CD14-positive monocyte (primary cell): ENCODE measurements at regions not wholly inside any gene's neighbourhood (a gene's known extent, or its start where the extent isn't known, plus 50 kb on each side); places are given as distances from the start of the nearest gene placed in this dataset.

ENCODE experiments used
- DNase-seq, 3 donors: peaks; one replicate each; pipeline ENCODE4 v3.0.0-alpha.2; 2011 to 2022
- H2AFZ ChIP-seq: 2 replicates; pipeline ENCODE4 v1.6.0; 2012; ENCODE audit warnings: mild to moderate bottlenecking, low read depth, low read length, inconsistent platforms; ENCODE audit not compliant: insufficient read depth, poor library complexity, severe bottlenecking
- H3K27ac ChIP-seq, 2 donors: 1 replicate in 1 of 2; 2 replicates in 1 of 2; pipeline ENCODE4 v1.5.1; 2012 to 2013; ENCODE audit warnings: low read length in 2 of 2, control low read depth in 1 of 2, inconsistent platforms in 1 of 2, low read depth in 1 of 2, mild to moderate bottlenecking in 1 of 2
- H3K27me3 ChIP-seq, 2 donors: one replicate each; pipeline versions ENCODE4 v1.6.0 to v1.6.1; 2011 to 2013; ENCODE audit warnings: low read length in 2 of 2; ENCODE audit not compliant: control insufficient read depth in 2 of 2, insufficient read depth in 2 of 2
- H3K36me3 ChIP-seq, 2 donors: replicated peaks in 1 of 2; 1 replicate in 1 of 2; 2 replicates in 1 of 2; pipeline versions ENCODE4 v1.5.1 to v1.6.1; 2012 to 2013; ENCODE audit warnings: low read length in 2 of 2, control low read depth in 1 of 2, inconsistent platforms in 1 of 2, mild to moderate bottlenecking in 1 of 2; ENCODE audit not compliant: insufficient read depth in 2 of 2, control insufficient read depth in 1 of 2
- H3K4me1 ChIP-seq, 2 donors: 1 replicate in 1 of 2; 2 replicates in 1 of 2; pipeline versions ENCODE4 v1.5.1 to v1.6.1; 2012 to 2013; ENCODE audit warnings: low read length in 2 of 2, control low read depth in 1 of 2, inconsistent platforms in 1 of 2, mild to moderate bottlenecking in 1 of 2, moderate library complexity in 1 of 2; ENCODE audit not compliant: insufficient read depth in 2 of 2, control insufficient read depth in 1 of 2
- H3K4me2 ChIP-seq: replicated peaks from 2 replicates; pipeline ENCODE3; 2012; ENCODE audit warnings: low read length, moderate library complexity, mild to moderate bottlenecking; ENCODE audit not compliant: poor library complexity, severe bottlenecking; ENCODE audit errors: extremely low read depth
- H3K4me3 ChIP-seq, 3 experiments: fragments of 200-600 bp in 1 of 3; sonication (generic) in 1 of 3; replicated peaks in 1 of 3; 1 replicate in 2 of 3; 2 replicates in 1 of 3; pipeline ENCODE4 v1.5.1; 2011 to 2013; ENCODE audit warnings: low read length in 3 of 3, mild to moderate bottlenecking in 3 of 3, control low read depth in 2 of 3, low read depth in 2 of 3, inconsistent platforms in 1 of 3, moderate library complexity in 1 of 3
- H3K79me2 ChIP-seq: 2 replicates; pipeline ENCODE4 v1.6.0; 2012; ENCODE audit warnings: mild to moderate bottlenecking, control low read depth, inconsistent platforms, low read length, moderate library complexity; ENCODE audit not compliant: insufficient read depth
- H3K9ac ChIP-seq: 2 replicates; pipeline ENCODE4 v1.6.0; 2017; ENCODE audit warnings: low read length, mild to moderate bottlenecking; ENCODE audit not compliant: insufficient read depth, poor library complexity, severe bottlenecking
- H3K9me3 ChIP-seq, 2 donors: replicated peaks in 1 of 2; 1 replicate in 1 of 2; 2 replicates in 1 of 2; pipeline versions ENCODE4 v1.5.1 to v1.6.1; 2012 to 2013; ENCODE audit warnings: low read length in 2 of 2, control low read depth in 1 of 2; ENCODE audit not compliant: control insufficient read depth in 1 of 2, insufficient read depth in 1 of 2
- H4K20me1 ChIP-seq: 2 replicates; pipeline ENCODE4 v1.6.0; 2012; ENCODE audit warnings: mild to moderate bottlenecking, low read length, control low read depth, moderate library complexity; ENCODE audit not compliant: insufficient read depth
- H3K27ac Mint-ChIP-seq, 7 donors: one replicate each; pipeline ENCODE4 v1.8.0; 2020; ENCODE audit warnings: mild to moderate bottlenecking in 7 of 7, mixed read lengths in 7 of 7, moderate library complexity in 6 of 7, inconsistent platforms in 2 of 7
- H3K27me3 Mint-ChIP-seq, 3 donors: one replicate each; pipeline ENCODE4 v1.8.0; 2021 to 2022; ENCODE audit warnings: low read depth in 3 of 3, mild to moderate bottlenecking in 3 of 3, mixed read lengths in 3 of 3, moderate library complexity in 3 of 3, inconsistent platforms in 1 of 3
- H3K36me3 Mint-ChIP-seq, 2 donors: one replicate each; pipeline ENCODE4 v1.8.0; 2020; ENCODE audit warnings: mixed read lengths in 2 of 2, inconsistent platforms in 1 of 2, mild to moderate bottlenecking in 1 of 2
- H3K4me1 Mint-ChIP-seq: one replicate; pipeline ENCODE4 v1.8.0; 2020; ENCODE audit warnings: mild to moderate bottlenecking, mixed read lengths
- H3K4me3 Mint-ChIP-seq, 2 donors: one replicate each; pipeline ENCODE4 v1.8.0; 2020; ENCODE audit warnings: mild to moderate bottlenecking in 2 of 2, mixed read lengths in 2 of 2, moderate library complexity in 1 of 2
- H3K9me3 Mint-ChIP-seq, 7 donors: one replicate each; pipeline ENCODE4 v1.8.0; 2020 to 2022; ENCODE audit warnings: mixed read lengths in 7 of 7, mild to moderate bottlenecking in 6 of 7, moderate library complexity in 6 of 7, inconsistent platforms in 2 of 7
- CTCF ChIP-seq: fragments of 200-600 bp; IDR thresholded peaks from one replicate; pipeline ENCODE4 v1.8.0; 2022; ENCODE audit warnings: antibody characterized with exemption, mild to moderate bottlenecking
- WGBS: methylation state at CpG from one replicate; pipeline ENCODE4 v1.1.5; 2013; ENCODE audit warnings: missing lambda C conversion rate; ENCODE audit not compliant: insufficient coverage; 5-methylcytosine and 5-hydroxymethylcytosine counted together
- intact Hi-C, 2 donors: fragments of 100-400 bp; cut with micrococcal nuclease; formaldehyde crosslinking; loops; one replicate each; pipeline versions ENCODE4 v1.15.0 to v1.15.1; 2023

DNA sequence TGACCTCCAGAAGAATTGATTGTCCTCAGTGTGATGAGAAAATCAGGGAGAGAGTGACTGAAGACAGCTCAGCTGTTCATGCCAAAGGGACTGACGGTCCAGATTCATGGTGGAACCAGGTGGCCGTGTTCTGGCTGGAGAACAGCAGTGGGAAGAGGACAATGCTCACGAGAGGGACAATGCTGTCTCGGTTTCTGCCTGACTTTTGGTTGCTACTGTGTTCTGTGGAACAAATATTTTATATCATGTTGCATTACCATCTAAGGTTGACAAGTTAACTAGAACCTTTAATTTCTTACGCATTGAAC, 58.0 kb upstream of the ULK4 start:
- Histone ChIP-seq H3K4me1 (peaks cover 15 to 20% of the 10 kb centered on the region in 2 donors), H3K36me3 (no peaks in the 10 kb centered on the region), H4K20me1 (peaks cover 99% of the 10 kb centered on the region), H3K79me2 (peaks cover 100% of the 10 kb centered on the region), H3K4me2 (no peak overlapping the region), H2AFZ (no peak overlapping the region), H3K9me3 (no peaks in the 10 kb centered on the region), H3K27ac (no peak overlapping the region), H3K27me3 (no peaks in the 10 kb centered on the region), H3K9ac (no peak overlapping the region), H3K4me3 (no peak overlapping the region)
- DNase-seq = no peak
- no peak overlapping the region for H3K27ac Mint-ChIP-seq
- H3K36me3 Mint-ChIP-seq = peaks cover 1 to 7% of the 10 kb centered on the region in 2 donors
- TF ChIP-seq CTCF = no peak
- no peaks in the 10 kb centered on the region for H3K9me3 Mint-ChIP-seq
- WGBS = 100% methylated on average over 1 of the region's 5 CpGs
- peaks cover 0 to 2% (median 2%) of the 10 kb centered on the region in 3 donors for H3K27me3 Mint-ChIP-seq
- no peak overlapping the region for H3K4me3 Mint-ChIP-seq
- H3K4me1 Mint-ChIP-seq = peaks cover 47% of the 10 kb centered on the region
- intact Hi-C loops = loop anchor here (5.0 to 10.0 kb wide), 2 partner anchors 45 to 77 kb away; no protein-coding TSS in a partner anchor

DNA sequence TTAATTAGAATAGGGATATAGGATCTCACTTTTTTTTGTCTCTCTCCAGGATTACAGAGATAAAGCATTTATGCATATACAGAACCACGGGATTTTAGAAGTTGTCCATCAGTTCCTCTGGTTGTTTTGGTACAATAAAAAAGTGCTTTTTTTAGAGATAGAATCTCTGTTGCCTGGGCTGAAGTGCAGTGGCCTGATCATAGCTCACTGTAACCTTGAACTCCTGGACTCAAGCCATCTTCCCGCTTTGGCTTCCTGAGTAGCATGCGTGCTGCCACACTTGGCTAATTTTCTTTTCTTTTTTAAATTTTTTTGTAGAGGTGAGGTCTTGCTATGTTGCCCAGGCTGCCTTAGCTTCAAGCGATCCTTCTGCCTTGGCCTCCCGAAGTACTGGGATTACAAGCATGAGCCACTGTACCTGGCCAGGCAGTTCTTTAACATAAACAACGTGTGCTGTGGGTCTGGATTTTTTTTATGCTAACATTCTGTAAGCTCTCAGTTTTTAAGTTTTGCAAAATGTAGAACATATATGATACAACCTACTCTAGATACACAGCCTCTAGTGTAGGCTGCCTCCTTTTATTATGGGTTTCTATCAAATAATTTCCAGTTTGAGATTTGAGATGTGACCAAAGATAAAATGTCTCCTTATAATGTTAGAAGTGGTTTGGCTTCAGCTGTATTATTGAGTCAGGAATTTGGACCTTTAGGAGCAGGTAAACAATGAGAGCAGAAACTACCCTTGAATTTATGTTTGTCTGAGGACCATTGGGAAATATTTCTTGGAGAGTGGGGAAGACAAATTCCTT, 57.4 kb upstream of the ULK4 start:
- no peak overlapping the region for H3K27ac Mint-ChIP-seq
- peaks cover 0 to 2% (median 2%) of the 10 kb centered on the region in 3 donors for H3K27me3 Mint-ChIP-seq
- H3K4me1 Mint-ChIP-seq = peaks cover 47% of the 10 kb centered on the region
- Histone ChIP-seq H3K27me3 (no peaks in the 10 kb centered on the region), H3K4me2 (no peak overlapping the region), H3K9ac (no peak overlapping the region), H3K27ac (no peak overlapping the region), H3K79me2 (peaks cover 100% of the 10 kb centered on the region), H3K4me1 (peaks cover 15 to 20% of the 10 kb centered on the region in 2 donors), H3K36me3 (no peaks in the 10 kb centered on the region), H3K9me3 (no peaks in the 10 kb centered on the region), H2AFZ (no peak overlapping the region), H4K20me1 (peaks cover 97% of the 10 kb centered on the region), H3K4me3 (no peak overlapping the region)
- DNase-seq = no peak
- WGBS = no CpG with 5 or more reads among the region's 6 CpGs
- H3K36me3 Mint-ChIP-seq = peaks cover 1 to 7% of the 10 kb centered on the region in 2 donors
- intact Hi-C loops = loop anchor here (5.0 to 10.0 kb wide), 2 partner anchors 45 to 78 kb away; no protein-coding TSS in a partner anchor
- TF ChIP-seq CTCF = no peak
- H3K9me3 Mint-ChIP-seq = no peaks in the 10 kb centered on the region
- H3K4me3 Mint-ChIP-seq = no peak overlapping the region
